GM12878 (cell line): ENCODE measurements at regions not wholly inside any gene's neighbourhood (a gene's known extent, or its start where the extent isn't known, plus 50 kb on each side); places are given as distances from the start of the nearest gene placed in this dataset.

Experiments
- ATAC-seq: fragments of 200-7000 bp; cut with Tn5 transposase; 3 replicates; pipeline ENCODE4 v1.9.1; 2020; ENCODE audit warnings: mild to moderate bottlenecking, moderate library complexity
- BruUV-seq: library from RNA; stranded (reverse); fragments of 400-500 nt; replicated peaks from 2 replicates; lab custom pipeline; 2021; lab: Mats Ljungman, UMichigan
- CTCF ChIA-PET: fragments of 300-600 bp; sonication (Branson Sonifier 250); formaldehyde crosslinking; extraction: SDS; loops from one replicate; lab custom pipeline; 2021; ENCODE audit warnings: inconsistent platforms; lab: Yijun Ruan, JAX
- POLR2A ChIA-PET: fragments of 350-600 bp; formaldehyde crosslinking; extraction: SDS; loops from one replicate; lab custom pipeline; 2021; ENCODE audit warnings: inconsistent platforms; lab: Charles Lee
- RAD21 ChIA-PET: fragments of 300-600 bp; sonication (Branson Sonifier 250); formaldehyde crosslinking; loops from one replicate; lab custom pipeline; 2023; ENCODE audit warnings: antibody characterized with exemption; ENCODE audit not compliant: unreplicated experiment; lab: Charles Lee
- SMC1A ChIA-PET: fragments of 300-600 bp; sonication (Branson Sonifier 250); formaldehyde crosslinking; loops from one replicate; lab custom pipeline; 2023; ENCODE audit not compliant: unreplicated experiment, uncharacterized antibody; lab: Charles Lee
- DNase-seq: peaks from one replicate; pipeline ENCODE4 v3.0.0-alpha.2; 2011; ENCODE audit warnings: low read depth, low spot score
- FAIRE-seq: peaks from 3 replicates; lab custom pipeline; 2011; peaks lifted over from hg19 to GRCh38; lab: Jason Lieb, UNC
- H2AFZ ChIP-seq: 2 replicates; pipeline ENCODE4 v1.6.0; 2011; ENCODE audit warnings: low read depth, low read length, control low read depth; ENCODE audit not compliant: control insufficient read depth
- H3K27ac ChIP-seq: 2 replicates; pipeline ENCODE4 v1.5.1; 2011; ENCODE audit warnings: control low read depth; ENCODE audit not compliant: control insufficient read depth, insufficient read depth
- H3K27me3 ChIP-seq, 2 experiments: replicated peaks in 1 of 2; 2 replicates each; pipeline versions ENCODE4 v1.6.0 to v1.6.1; 2011; ENCODE audit warnings: low read length in 1 of 2; ENCODE audit not compliant: control insufficient read depth in 2 of 2, insufficient read depth in 2 of 2
- H3K36me3 ChIP-seq, 2 experiments: 2 replicates each; pipeline ENCODE4 v1.5.1; 2011; ENCODE audit warnings: low read length in 1 of 2; ENCODE audit not compliant: control insufficient read depth in 2 of 2, insufficient read depth in 2 of 2
- H3K4me1 ChIP-seq: 2 replicates; pipeline ENCODE4 v1.6.1; 2011; ENCODE audit warnings: mild to moderate bottlenecking, low read length, moderate library complexity, mixed read lengths; ENCODE audit not compliant: control insufficient read depth, insufficient read depth
- H3K4me2 ChIP-seq: 2 replicates; pipeline ENCODE4 v1.6.0; 2011; ENCODE audit warnings: control low read depth; ENCODE audit not compliant: control insufficient read depth, insufficient read depth
- H3K4me3 ChIP-seq: fragments of 200-600 bp; sonication (generic); 2 replicates; pipeline ENCODE4 v1.5.1; 2016
- H3K79me2 ChIP-seq: 2 replicates; pipeline ENCODE4 v1.6.0; 2011; ENCODE audit warnings: low read length; ENCODE audit not compliant: control insufficient read depth, insufficient read depth
- H3K9ac ChIP-seq: 2 replicates; pipeline ENCODE4 v1.8.0; 2011; ENCODE audit warnings: low read length, control low read depth, mixed read lengths; ENCODE audit not compliant: control insufficient read depth, insufficient read depth
- H3K9me3 ChIP-seq: replicated peaks from 3 replicates; pipeline ENCODE4 v1.5.1; 2011; ENCODE audit warnings: mild to moderate bottlenecking, low read length; ENCODE audit not compliant: control insufficient read depth, insufficient read depth
- H4K20me1 ChIP-seq: 2 replicates; pipeline ENCODE4 v1.6.0; 2011; ENCODE audit not compliant: control insufficient read depth, insufficient read depth
- ATF3 ChIP-seq: IDR thresholded peaks from 2 replicates; pipeline ENCODE4 v1.6.1; 2011; ENCODE audit warnings: low read depth, mild to moderate bottlenecking, low read length, moderate library complexity, borderline replicate concordance; ENCODE audit errors: extremely low read depth
- BCL3 ChIP-seq: IDR thresholded peaks from 2 replicates; pipeline ENCODE4 v1.6.1; 2011; ENCODE audit warnings: borderline replicate concordance, low read depth, mild to moderate bottlenecking, moderate library complexity, low read length; ENCODE audit not compliant: insufficient read depth, poor library complexity, severe bottlenecking
- BCLAF1 ChIP-seq: fragments of 450-650 bp; IDR thresholded peaks from 2 replicates; pipeline ENCODE4 v1.6.1; 2017; ENCODE audit warnings: antibody characterized with exemption, mild to moderate bottlenecking, moderate library complexity
- HSF1 ChIP-seq: fragments of 150-350 bp; IDR thresholded peaks from 2 replicates; pipeline ENCODE4 v1.6.1; 2014; ENCODE audit warnings: mild to moderate bottlenecking, low read depth, low read length
- MXI1 ChIP-seq: fragments of 150-350 bp; IDR thresholded peaks from 2 replicates; pipeline ENCODE4 v1.6.1; 2011; ENCODE audit warnings: low read depth, mild to moderate bottlenecking, inconsistent platforms, low read length, improper control_type of control experiment
- NR2F1 ChIP-seq: fragments of 450-650 bp; conservative IDR thresholded peaks from 2 replicates; pipeline ENCODE4 v1.6.1; 2017; ENCODE audit warnings: mild to moderate bottlenecking
- POLR2AphosphoS2 ChIP-seq: IDR thresholded peaks from 2 replicates; pipeline ENCODE4 v1.6.1; 2011; ENCODE audit warnings: low read depth, mild to moderate bottlenecking, low read length, improper control_type of control experiment, moderate library complexity
- RAD21 ChIP-seq: IDR thresholded peaks from 2 replicates; pipeline ENCODE4 v1.6.1; 2011; ENCODE audit warnings: mild to moderate bottlenecking, low read depth, low read length, moderate library complexity; ENCODE audit not compliant: insufficient read depth
- SMARCA5 ChIP-seq: fragments of 450-650 bp; IDR thresholded peaks from 2 replicates; pipeline ENCODE4 v1.6.1; 2017; ENCODE audit warnings: mild to moderate bottlenecking
- TARDBP ChIP-seq: IDR thresholded peaks from 2 replicates; pipeline ENCODE4 v1.6.1; 2016; ENCODE audit warnings: borderline replicate concordance
- whole genome bisulfite sequencing: methylation state at CpG from one replicate; pipeline ENCODE4 v1.1.6; 2016; ENCODE audit warnings: low lambda C conversion rate; ENCODE audit not compliant: insufficient replicate concordance, insufficient coverage; ENCODE audit errors: missing lambda C conversion rate; 5-methylcytosine and 5-hydroxymethylcytosine counted together
- in situ Hi-C: fragments of 300-500 bp; cut with MboI; formaldehyde crosslinking; loops from 9 replicates; pipeline ENCODE4 v1.14.3; 2018; ENCODE audit warnings: mixed read lengths
- intact Hi-C: fragments of 100-400 bp; cut with micrococcal nuclease; formaldehyde crosslinking; loops from one replicate; pipeline ENCODE4 v1.14.2; 2022; ENCODE audit not compliant: unreplicated experiment
- TF ChIP-seq, protein P1 (sequence below): fragments of 450-650 bp; IDR thresholded peaks from 2 replicates; pipeline ENCODE4 v1.6.1; 2014; ENCODE audit warnings: mild to moderate bottlenecking
- TF ChIP-seq, protein P2 (sequence below), 3 experiments: IDR thresholded peaks in 2 of 3; conservative IDR thresholded peaks in 1 of 3; 2 replicates each; pipeline ENCODE4 v1.5.1; 2011; ENCODE audit warnings: low read depth in 3 of 3, low read length in 3 of 3, mild to moderate bottlenecking in 3 of 3, control low read depth in 2 of 3, moderate library complexity in 2 of 3, inconsistent platforms in 1 of 3, mixed read lengths in 1 of 3; ENCODE audit not compliant: control insufficient read depth in 2 of 3, insufficient read depth in 1 of 3; ENCODE audit errors: extremely low read depth in 1 of 3

DNA sequence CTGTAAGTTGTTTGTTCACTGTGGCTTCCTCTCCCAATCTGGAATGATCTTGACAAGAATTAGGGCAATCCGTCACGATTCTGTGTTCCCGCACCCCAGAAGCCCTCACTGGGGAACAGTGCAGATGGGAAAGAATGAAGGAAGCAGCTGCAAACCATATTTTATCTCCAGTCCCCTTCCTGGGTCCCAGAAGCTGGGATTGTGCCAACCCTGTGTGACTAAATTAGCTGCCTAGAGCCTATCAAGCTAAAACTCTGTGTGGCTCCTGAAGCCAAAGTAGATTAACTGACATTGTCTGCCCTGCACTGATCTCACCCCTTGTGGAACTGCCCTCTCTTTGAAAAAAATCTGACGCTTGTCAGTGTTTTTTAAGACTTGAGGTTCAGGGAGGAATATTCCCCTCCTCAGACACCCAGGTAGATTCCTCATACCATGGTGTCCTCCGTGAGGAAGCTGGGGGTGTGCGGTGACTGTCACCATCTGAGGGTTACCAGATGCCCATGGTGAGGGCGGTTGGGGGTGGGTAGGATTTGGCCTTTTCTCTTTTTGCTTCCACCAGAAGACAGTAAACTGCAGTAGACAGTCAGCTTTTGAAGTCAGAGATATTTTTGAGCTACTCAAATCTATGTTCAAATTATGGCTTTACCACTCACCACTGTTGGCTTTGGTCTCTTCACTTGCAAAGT is 358.3 kb upstream of the TPM1 start (continued):
- TF ChIP-seq POLR2AphosphoS2 (no peak), BCLAF1 (no peak)
- TF ChIP-seq, protein P1, sequence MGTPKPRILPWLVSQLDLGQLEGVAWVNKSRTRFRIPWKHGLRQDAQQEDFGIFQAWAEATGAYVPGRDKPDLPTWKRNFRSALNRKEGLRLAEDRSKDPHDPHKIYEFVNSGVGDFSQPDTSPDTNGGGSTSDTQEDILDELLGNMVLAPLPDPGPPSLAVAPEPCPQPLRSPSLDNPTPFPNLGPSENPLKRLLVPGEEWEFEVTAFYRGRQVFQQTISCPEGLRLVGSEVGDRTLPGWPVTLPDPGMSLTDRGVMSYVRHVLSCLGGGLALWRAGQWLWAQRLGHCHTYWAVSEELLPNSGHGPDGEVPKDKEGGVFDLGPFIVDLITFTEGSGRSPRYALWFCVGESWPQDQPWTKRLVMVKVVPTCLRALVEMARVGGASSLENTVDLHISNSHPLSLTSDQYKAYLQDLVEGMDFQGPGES = no peak

GRCh38 chr15:62691008-62691407 is 351.5 kb upstream of the TPM1 start:
- no peak for DNase-seq
- Histone ChIP-seq H3K9me3 (no peaks in the 10 kb centered on the region), H3K4me1 (no peaks in the 10 kb centered on the region), H3K4me2 (no peak overlapping the region), H3K79me2 (no peaks in the 10 kb centered on the region), H3K27me3 (no peaks in the 10 kb centered on the region), H2AFZ (no peak overlapping the region), H3K36me3 (no peaks in the 10 kb centered on the region), H3K27ac (no peak overlapping the region), H3K9ac (no peak overlapping the region), H3K4me3 (no peak overlapping the region), H4K20me1 (no peaks in the 10 kb centered on the region)
- ChIA-PET RAD21 (interaction anchor here (0.6 kb wide), 1 partner anchor 43 kb away, joined by 4 read pairs; no protein-coding TSS in a partner anchor), CTCF (no interaction called here), POLR2A (no interaction called here), SMC1A (interaction anchor here (1.7 kb wide), 1 partner anchor 27 kb away, joined by 3 read pairs; no protein-coding TSS in a partner anchor)
- ATAC-seq = no peak
- in situ Hi-C loops (no loop called here), intact Hi-C loops (no loop called here)
- FAIRE-seq = no peak
- no TSS peak for BruUV-seq
- WGBS = 0% methylated on average over 1 of the region's 2 CpGs
- no peak for TF ChIP-seq TARDBP
- TF ChIP-seq BCL3 = no peak
- TF ChIP-seq SMARCA5 = no peak
- no peak for TF ChIP-seq HSF1
- peak; percentile 33 for TF ChIP-seq RAD21
- TF ChIP-seq, protein P2, sequence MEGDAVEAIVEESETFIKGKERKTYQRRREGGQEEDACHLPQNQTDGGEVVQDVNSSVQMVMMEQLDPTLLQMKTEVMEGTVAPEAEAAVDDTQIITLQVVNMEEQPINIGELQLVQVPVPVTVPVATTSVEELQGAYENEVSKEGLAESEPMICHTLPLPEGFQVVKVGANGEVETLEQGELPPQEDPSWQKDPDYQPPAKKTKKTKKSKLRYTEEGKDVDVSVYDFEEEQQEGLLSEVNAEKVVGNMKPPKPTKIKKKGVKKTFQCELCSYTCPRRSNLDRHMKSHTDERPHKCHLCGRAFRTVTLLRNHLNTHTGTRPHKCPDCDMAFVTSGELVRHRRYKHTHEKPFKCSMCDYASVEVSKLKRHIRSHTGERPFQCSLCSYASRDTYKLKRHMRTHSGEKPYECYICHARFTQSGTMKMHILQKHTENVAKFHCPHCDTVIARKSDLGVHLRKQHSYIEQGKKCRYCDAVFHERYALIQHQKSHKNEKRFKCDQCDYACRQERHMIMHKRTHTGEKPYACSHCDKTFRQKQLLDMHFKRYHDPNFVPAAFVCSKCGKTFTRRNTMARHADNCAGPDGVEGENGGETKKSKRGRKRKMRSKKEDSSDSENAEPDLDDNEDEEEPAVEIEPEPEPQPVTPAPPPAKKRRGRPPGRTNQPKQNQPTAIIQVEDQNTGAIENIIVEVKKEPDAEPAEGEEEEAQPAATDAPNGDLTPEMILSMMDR (IDR thresholded peaks at IDR 0.05 in 2 of 3, conservative IDR thresholded peaks at IDR 0.05 in 1 of 3; ENCODE audit: control insufficient read depth in 2 of 3, extremely low read depth in 1 of 3, insufficient read depth in 1 of 3, low read depth in 3 of 3, low read length in 3 of 3) = peak in 1 of 3 experiments; percentile 10; a peak in 1 of 6 replicates
- TF ChIP-seq ATF3 = no peak
- no peak for TF ChIP-seq MXI1
- no peak for TF ChIP-seq NR2F1
